ENCODE measurements at regions not wholly inside any gene's neighbourhood (a gene's known extent, or its start where the extent isn't known, plus 50 kb on each side); places are given as distances from the start of the nearest gene placed in this dataset.

DNA sequence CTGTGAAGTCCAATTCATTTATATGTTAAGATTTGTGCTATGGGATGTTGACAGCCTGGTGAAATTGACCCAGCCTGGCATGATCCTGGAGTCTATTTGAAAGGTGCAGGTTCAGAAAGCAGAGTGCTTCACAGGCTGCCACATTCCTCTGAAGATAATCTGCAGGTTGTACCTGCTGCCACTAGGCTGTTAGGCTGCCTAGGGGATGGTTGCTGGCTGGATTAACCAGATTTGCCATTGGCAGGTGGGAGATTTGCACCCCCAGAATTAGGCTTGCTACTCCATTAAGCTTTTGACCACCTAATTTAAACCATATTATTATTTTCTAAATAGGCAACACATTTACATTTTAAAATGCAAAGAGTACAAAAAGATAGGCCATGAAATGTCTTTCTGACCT lies 85.8 kb upstream of the RASGRP1 start:
- TF ChIP-seq POLR2AphosphoS5 (IDR thresholded peaks at IDR 0.05; ENCODE audit: insufficient read depth, low read depth, low read length) (no peak), EZH2 (IDR thresholded peaks at IDR 0.05; ENCODE audit: borderline replicate concordance, low read depth, low read length, severe bottlenecking) (no peak)

All from endothelial cell of umbilical vein (primary cell).